ENCODE measurements at regions not wholly inside any gene's neighbourhood (a gene's known extent, or its start where the extent isn't known, plus 50 kb on each side); places are given as distances from the start of the nearest gene placed in this dataset.

- TF ChIP-seq EZH2 (IDR thresholded peaks at IDR 0.05) (no peak), POLR2AphosphoS5 (IDR thresholded peaks at IDR 0.05; ENCODE audit: borderline replicate concordance, low read depth, low read length) (no peak)
These were observed 114.0 kb upstream of the DCLK2 start for GRCh38 chr4:149964001-149964796.

Measured in SK-N-MC (cell line).